ENCODE measurements at regions not wholly inside any gene's neighbourhood (a gene's known extent, or its start where the extent isn't known, plus 50 kb on each side); places are given as distances from the start of the nearest gene placed in this dataset.

- DNase-seq (ENCODE audit: low read depth in 1 of 2, low spot score in 1 of 2) = peak; percentile 41 to 88
- Histone ChIP-seq H3K27me3 (no peaks in the 10 kb centered on the region), H3K27ac (no peak overlapping the region), H3K36me3 (no peaks in the 10 kb centered on the region), H3K4me1 (ENCODE audit: low read depth) (no peaks in the 10 kb centered on the region), H3K4me3 (no peak overlapping the region), H3K9me3 (ENCODE audit: low read depth) (no peaks in the 10 kb centered on the region)
- TF ChIP-seq CTCF (IDR thresholded peaks at IDR 0.05; ENCODE audit: low read depth, low read length) = peak; percentile 59
These were observed 76.1 kb upstream of the PLSCR4 start for GRCh38 chr3:146326875-146327543.

DNA sequence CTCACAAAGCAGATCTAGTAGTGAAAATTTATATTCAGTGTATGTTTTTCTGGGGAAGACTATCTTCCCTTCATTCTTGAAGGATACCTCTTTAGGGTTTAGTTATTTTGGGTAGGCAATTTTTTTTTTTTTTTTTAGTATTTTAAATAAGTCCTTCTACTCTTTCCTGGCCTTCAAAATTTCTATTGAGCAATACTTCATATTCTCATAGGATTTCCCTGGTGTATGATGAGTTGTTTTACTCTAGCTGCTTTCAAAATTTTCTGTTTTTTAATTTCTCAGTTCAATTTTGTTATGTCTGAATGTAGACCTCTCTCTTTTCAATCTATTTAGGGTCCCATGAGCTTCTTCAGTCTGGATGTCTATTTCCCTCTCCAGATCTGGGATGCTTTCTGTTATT, 74.3 kb upstream of the PLSCR4 start:
- Histone ChIP-seq H3K36me3 (no peaks in the 10 kb centered on the region), H3K9me3 (ENCODE audit: low read depth) (no peaks in the 10 kb centered on the region), H3K4me1 (ENCODE audit: low read depth) (no peaks in the 10 kb centered on the region), H3K4me3 (no peak overlapping the region), H3K27me3 (no peaks in the 10 kb centered on the region), H3K27ac (no peak overlapping the region)
- DNase-seq (ENCODE audit: low read depth in 1 of 2, low spot score in 1 of 2) = peak in 1 of 2 donors; percentile 36
- no peak for TF ChIP-seq CTCF (IDR thresholded peaks at IDR 0.05; ENCODE audit: low read depth, low read length)

DNA sequence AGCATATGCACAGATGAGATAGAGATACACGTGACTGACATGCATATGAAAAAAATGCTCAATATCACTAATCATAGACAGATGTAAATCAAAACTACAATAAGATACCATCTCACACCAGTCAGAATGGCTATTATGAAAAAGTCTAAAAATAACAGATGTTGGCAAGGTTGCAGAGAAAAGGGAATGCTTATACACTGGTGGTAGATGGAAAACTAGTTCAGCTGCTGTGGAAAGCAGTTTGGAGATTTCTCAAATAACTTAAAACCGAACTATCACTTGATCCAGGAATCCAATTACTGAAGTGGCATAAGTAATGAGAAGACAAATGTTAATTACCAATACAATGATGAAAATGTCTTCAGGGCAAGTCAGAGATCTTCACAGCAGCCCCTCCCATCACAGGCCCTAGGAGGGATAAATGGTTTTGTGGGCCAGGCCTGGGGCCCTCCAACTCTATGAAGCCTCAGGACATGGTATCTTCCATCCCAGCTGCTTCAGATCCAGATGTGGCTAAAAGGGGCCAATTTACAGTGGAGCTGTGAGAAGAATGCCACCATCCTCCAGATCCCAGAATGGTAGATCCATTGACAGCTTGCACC, 71.4 kb upstream of the PLSCR4 start:
- Histone ChIP-seq H3K27ac (no peak overlapping the region), H3K9me3 (ENCODE audit: low read depth) (no peaks in the 10 kb centered on the region), H3K27me3 (no peaks in the 10 kb centered on the region), H3K4me3 (no peak overlapping the region), H3K36me3 (no peaks in the 10 kb centered on the region), H3K4me1 (ENCODE audit: low read depth) (no peaks in the 10 kb centered on the region)
- DNase-seq (ENCODE audit: low read depth in 1 of 2, low spot score in 1 of 2) = no peak
- no peak for TF ChIP-seq CTCF (IDR thresholded peaks at IDR 0.05; ENCODE audit: low read depth, low read length)

- no peak for TF ChIP-seq CTCF (IDR thresholded peaks at IDR 0.05; ENCODE audit: low read depth, low read length)
- no peaks in the 10 kb centered on the region for H3K27me3 ChIP-seq
- peaks cover 4% of the 10 kb centered on the region for H3K9me3 ChIP-seq (ENCODE audit: low read depth)
- no peak overlapping the region for H3K27ac ChIP-seq
- no peak overlapping the region for H3K4me3 ChIP-seq
- no peaks in the 10 kb centered on the region for H3K4me1 ChIP-seq (ENCODE audit: low read depth)
- H3K36me3 ChIP-seq = no peaks in the 10 kb centered on the region
- peak in 1 of 2 donors; percentile 35 for DNase-seq (ENCODE audit: low read depth in 1 of 2, low spot score in 1 of 2)
These were observed 64.0 kb upstream of the PLSCR4 start for GRCh38 chr3:146314871-146315270.

- no peaks in the 10 kb centered on the region for H3K4me1 ChIP-seq (ENCODE audit: low read depth)
- TF ChIP-seq CTCF (IDR thresholded peaks at IDR 0.05; ENCODE audit: low read depth, low read length) = no peak
- H3K4me3 ChIP-seq = no peak overlapping the region
- peak in 1 of 2 donors; percentile 84 for DNase-seq (ENCODE audit: low read depth in 1 of 2, low spot score in 1 of 2)
- H3K27ac ChIP-seq = no peak overlapping the region
- no peaks in the 10 kb centered on the region for H3K36me3 ChIP-seq
- no peaks in the 10 kb centered on the region for H3K27me3 ChIP-seq
- peaks cover 4% of the 10 kb centered on the region for H3K9me3 ChIP-seq (ENCODE audit: low read depth)
These were observed 62.8 kb upstream of the PLSCR4 start for GRCh38 chr3:146313746-146314111.

Measured in cardiac muscle cell (in vitro differentiated cells and primary cell).